GM04503 (cell line): ENCODE measurements at regions not wholly inside any gene's neighbourhood (a gene's known extent, or its start where the extent isn't known, plus 50 kb on each side); places are given as distances from the start of the nearest gene placed in this dataset.

Source experiments
- DNase-seq: peaks from one replicate; pipeline ENCODE4 v3.0.0-alpha.2; 2012; ENCODE audit warnings: low read depth

GRCh38 chr6:134523903-134524650 is 206.2 kb upstream of the SGK1 start:
- no peak for DNase-seq

DNA sequence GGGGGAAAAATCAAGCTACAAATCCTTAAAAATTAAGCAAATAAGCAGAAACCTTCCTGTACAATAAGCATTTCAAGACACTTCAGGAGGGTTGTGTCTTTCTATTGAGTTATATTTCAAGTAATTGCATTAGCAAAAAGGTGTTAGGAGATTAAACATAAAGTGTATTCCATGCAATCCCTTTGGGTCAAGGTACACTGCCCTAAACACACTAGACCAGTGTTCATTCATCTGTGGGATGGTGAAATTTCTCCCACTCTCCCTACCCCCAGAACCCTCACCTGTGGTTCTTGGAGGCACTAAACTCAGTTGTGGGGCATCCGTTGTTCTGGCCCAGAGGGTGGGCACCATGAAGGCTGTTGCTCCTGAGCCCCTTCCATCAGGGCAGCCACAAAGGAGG is 205.1 kb upstream of the SGK1 start:
- DNase-seq, result no peak

GRCh38 chr6:134521116-134521501 is 203.2 kb upstream of the SGK1 start:
- no peak for DNase-seq

DNA sequence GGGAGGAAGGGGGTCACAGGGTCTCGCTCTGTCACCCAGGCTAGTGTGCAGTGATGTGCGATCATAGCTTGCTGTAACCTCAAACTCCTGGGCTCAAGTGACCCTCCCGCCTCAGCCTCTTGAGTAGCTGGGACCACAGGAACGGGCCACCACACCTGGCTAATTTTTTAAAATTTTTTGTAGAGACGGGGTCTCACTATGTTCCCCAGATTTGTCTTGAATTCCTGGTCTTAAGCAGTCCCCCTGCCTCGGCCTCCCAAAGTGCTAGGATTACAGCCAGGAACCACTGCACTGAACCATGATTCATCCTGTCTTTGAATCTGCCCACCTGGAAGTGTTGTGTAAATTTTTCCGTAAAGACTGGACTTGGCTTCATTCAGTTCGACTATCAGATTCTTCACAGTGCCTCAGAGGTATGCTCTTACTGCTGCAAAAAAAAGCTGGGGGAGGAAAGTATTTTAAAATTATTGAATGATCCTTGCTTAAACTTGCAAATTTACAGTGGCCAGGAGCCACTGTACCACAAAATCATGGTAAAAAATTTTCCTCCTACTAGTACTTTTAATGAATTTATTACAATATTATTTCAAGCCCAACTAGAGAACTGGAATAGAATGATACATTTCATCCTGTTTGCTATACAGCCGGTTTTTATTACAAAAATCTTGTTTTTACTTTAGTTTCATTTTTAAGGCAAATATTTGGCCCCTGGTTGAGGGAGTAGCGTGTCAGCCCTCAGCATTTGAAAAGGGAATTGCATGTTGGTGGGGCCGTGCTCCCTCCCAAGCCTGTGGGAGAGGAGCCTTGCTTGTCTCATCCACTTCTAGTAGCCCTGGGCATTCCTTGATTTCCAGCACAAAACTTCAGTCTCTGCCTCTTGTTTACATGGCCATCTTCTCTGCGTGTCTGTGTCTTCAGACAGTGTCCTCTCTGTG is 202.5 kb upstream of the SGK1 start:
- no peak for DNase-seq

GRCh38 chr6:134519465-134519864 is 201.6 kb upstream of the SGK1 start:
- no peak for DNase-seq

DNA sequence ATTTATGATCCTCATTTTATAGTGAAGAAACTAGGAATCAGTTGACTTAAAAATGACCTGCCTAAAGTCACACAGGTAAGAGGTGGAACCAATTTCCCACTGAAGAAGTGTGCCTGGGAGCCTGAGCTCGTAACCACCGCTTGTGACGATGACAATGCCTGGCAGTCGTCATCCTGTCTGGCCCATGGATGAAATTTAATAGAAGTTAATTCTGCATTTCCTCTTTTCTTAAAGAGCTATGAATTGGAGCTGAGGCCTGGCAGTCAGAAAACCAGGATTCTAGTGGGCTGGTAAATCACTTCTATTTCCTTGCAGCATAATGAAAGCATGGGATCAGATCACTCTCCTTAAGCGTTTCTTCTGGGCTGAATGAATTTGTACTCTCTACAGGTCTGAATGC is 200.0 kb upstream of the SGK1 start:
- no peak for DNase-seq

GRCh38 chr6:134517145-134517658 is 199.3 kb upstream of the SGK1 start:
- no peak for DNase-seq

GRCh38 chr6:134516582-134516981 is 198.7 kb upstream of the SGK1 start:
- DNase-seq, result no peak

DNA sequence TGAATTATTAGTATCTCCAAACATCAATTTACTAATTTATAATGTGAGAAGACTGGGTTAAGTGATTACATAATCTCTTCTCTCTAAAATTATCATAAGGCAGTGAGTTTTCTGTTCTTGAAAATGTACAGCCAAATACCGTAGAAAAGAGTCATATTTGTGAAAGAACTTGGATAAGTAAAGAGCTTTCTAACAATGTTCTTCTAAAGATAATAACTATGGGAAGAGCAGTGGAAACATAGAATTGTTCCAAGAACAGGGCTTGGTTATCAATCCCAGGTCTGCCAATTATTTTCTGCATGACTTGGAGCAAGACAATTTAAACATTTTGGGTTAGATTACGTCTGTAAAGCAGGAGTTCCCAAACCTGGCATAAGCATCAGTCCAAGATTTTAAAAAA is 198.1 kb upstream of the SGK1 start:
- DNase-seq, result no peak

GRCh38 chr6:134512981-134513391 is 195.1 kb upstream of the SGK1 start:
- DNase-seq, result no peak

GRCh38 chr6:134511984-134512683 is 194.2 kb upstream of the SGK1 start:
- DNase-seq, result no peak

DNA sequence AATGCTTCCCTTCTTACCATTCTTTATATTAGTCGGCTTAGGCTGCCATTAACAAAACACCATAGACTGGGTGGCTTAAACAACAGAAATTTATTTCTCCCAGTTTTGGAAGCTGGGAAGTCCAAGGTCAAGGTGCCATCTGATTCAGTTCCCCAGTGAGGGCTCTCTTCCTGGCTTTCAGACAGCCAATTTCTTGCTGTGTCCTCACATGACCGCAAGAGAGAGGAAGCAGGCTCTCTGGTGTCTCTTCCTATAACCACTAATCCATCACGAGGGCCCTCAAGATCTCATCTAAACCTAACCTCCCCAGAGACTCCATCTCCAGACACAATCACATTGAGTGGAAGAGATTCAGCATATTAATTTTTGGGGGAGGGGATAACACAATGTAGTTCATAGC is 193.0 kb upstream of the SGK1 start:
- DNase-seq, result no peak

DNA sequence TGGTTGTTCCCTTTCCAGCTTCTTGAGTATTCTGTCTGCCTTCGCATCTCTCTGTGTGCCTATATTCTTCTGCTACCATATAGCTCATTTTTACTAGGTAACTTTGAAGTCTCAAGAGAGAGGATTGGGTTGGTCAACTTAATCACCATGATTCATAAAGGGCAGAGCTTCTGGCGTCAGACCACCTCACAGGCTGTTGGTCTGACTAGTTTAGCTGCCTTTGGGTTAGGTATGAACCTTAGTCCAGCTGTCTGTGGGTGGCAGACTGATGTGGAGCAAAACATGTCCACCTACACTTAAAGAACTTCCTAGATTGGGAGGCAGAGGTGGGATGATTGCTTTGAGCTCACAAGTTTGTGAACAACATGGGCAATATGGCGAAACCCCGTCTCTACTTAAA is 192.2 kb upstream of the SGK1 start:
- DNase-seq, result no peak

DNA sequence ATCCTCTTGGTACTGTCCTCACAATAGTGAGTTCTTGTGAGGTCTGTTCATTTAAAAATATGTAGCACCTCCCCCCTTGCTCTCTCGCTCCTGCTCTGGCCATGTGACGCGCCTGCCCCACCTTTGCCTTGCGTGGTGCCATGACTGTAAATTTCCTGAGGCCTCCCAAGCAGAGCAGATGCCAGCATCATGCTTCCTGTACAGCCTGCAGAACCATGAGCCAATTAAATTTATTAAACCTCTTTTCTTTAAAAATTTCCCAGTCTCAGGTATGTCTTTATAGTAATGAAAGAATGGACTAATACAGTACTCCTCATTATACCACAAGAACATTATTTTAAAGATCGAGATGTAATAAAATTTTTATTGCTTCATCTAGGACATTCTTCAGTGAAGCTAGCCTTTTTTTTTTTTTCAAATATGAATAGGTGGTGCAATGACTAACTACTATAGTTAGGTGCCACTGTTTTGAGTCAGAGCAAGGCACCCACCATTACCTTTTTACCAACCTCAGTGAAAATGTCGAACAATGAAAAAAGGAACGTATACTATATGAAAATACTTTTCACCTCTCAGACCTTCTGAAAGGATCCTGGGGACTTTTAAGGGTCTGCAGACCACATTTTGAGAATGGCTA is 191.1 kb upstream of the SGK1 start:
- DNase-seq, result no peak

GRCh38 chr6:134506162-134506561 is 188.2 kb upstream of the SGK1 start:
- DNase-seq, result no peak

- DNase-seq, result no peak
Measured at GRCh38 chr6:134503585-134504281, 185.8 kb upstream of the SGK1 start.

- DNase-seq, result no peak
Measured at GRCh38 chr6:134502614-134503549, 185.0 kb upstream of the SGK1 start.

GRCh38 chr6:134495890-134496248 is 178.0 kb upstream of the SGK1 start:
- DNase-seq, result no peak

GRCh38 chr6:134495203-134495889 is 177.4 kb upstream of the SGK1 start:
- DNase-seq, result no peak

GRCh38 chr6:134493789-134494188 is 175.9 kb upstream of the SGK1 start:
- no peak for DNase-seq
